Gastroesophageal sphincter (tissue), 4 donors: ENCODE measurements at regions not wholly inside any gene's neighbourhood (a gene's known extent, or its start where the extent isn't known, plus 50 kb on each side); places are given as distances from the start of the nearest gene placed in this dataset.

Experiments
- ATAC-seq: fragments of 150-250 bp; one replicate; pipeline ENCODE4 v1.9.1; 2016; ENCODE audit warnings: mild to moderate bottlenecking, moderate library complexity
- H3K27ac ChIP-seq, 4 donors: fragments of 200-600 bp; sonication (generic) in 3 of 4; 1 replicate in 3 of 4; 2 replicates in 1 of 4; pipeline ENCODE4 v1.5.1; 2016 to 2019
- H3K27me3 ChIP-seq: fragments of 200-600 bp; sonication (generic); one replicate; pipeline ENCODE4 v1.5.1; 2019
- H3K36me3 ChIP-seq, 2 donors: fragments of 200-600 bp; sonication (generic); one replicate each; pipeline ENCODE4 v1.5.1; 2019; ENCODE audit warnings: control low read depth in 1 of 2
- H3K4me1 ChIP-seq, 3 donors: fragments of 200-600 bp; sonication (generic); 1 replicate in 2 of 3; 2 replicates in 1 of 3; pipeline ENCODE4 v1.5.1; 2016 to 2019; ENCODE audit warnings: control low read depth in 2 of 3
- H3K4me3 ChIP-seq, 2 donors: fragments of 200-600 bp; sonication (generic); one replicate each; pipeline ENCODE4 v1.5.1; 2019; ENCODE audit warnings: mild to moderate bottlenecking in 1 of 2, moderate library complexity in 1 of 2
- H3K9me3 ChIP-seq, 3 donors: fragments of 200-600 bp; sonication (generic); one replicate each; pipeline ENCODE4 v1.5.1; 2017 to 2019; ENCODE audit warnings: control low read depth in 2 of 3
- EP300 ChIP-seq: sonication (generic); formaldehyde crosslinking; IDR thresholded peaks from one replicate; pipeline ENCODE4 v1.6.1; 2017; ENCODE audit warnings: antibody characterized with exemption, mild to moderate bottlenecking
- POLR2A ChIP-seq, 2 donors: fragments of 450-650 bp; IDR thresholded peaks; one replicate each; pipeline ENCODE4 v1.6.1; 2017; ENCODE audit warnings: antibody characterized with exemption in 2 of 2, mild to moderate bottlenecking in 2 of 2, moderate library complexity in 1 of 2
- POLR2AphosphoS5 ChIP-seq: sonication (generic); formaldehyde crosslinking; IDR thresholded peaks from one replicate; pipeline ENCODE4 v1.6.1; 2017; ENCODE audit warnings: antibody characterized with exemption
- WGBS, 2 donors: methylation state at CpG; one replicate each; pipeline ENCODE4 v1.1.5; 2018; ENCODE audit warnings: low coverage in 1 of 2; 5-methylcytosine and 5-hydroxymethylcytosine counted together
- TF ChIP-seq, protein P1 (sequence below), 4 experiments: fragments of 200-600 bp in 2 of 4; fragments of 450-650 bp in 2 of 4; sonication (generic) in 1 of 4; IDR thresholded peaks; one replicate each; pipeline ENCODE4 v1.5.1; 2017 to 2019; ENCODE audit warnings: antibody characterized with exemption in 4 of 4, mild to moderate bottlenecking in 2 of 4, moderate library complexity in 2 of 4

DNA sequence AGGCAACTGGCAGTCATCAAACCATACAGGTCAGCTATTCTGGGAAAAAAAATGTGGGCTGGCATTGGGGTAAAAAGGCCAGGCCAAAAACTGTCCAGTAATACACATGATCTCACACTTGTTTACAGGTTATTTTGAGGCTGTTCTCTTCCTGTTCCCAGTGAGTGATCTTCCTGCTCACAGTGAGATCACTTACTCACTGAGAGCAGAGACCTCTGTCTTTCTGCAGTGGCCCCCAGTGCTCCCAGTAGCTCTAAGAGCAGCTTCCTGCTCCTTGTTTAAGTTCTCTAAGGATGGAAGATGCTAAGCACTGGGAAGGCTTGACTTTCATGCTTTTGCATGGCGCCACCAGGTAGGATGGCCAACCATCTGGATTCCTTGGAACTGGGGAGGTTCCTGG is 93.5 kb upstream of the KIAA1217 start:
- Histone ChIP-seq H3K4me1 (no peaks in the 10 kb centered on the region), H3K27me3 (no peaks in the 10 kb centered on the region), H3K4me3 (no peak overlapping the region), H3K9me3 (no peaks in the 10 kb centered on the region), H3K36me3 (no peaks in the 10 kb centered on the region), H3K27ac (no peak overlapping the region)
- TF ChIP-seq, protein P1, sequence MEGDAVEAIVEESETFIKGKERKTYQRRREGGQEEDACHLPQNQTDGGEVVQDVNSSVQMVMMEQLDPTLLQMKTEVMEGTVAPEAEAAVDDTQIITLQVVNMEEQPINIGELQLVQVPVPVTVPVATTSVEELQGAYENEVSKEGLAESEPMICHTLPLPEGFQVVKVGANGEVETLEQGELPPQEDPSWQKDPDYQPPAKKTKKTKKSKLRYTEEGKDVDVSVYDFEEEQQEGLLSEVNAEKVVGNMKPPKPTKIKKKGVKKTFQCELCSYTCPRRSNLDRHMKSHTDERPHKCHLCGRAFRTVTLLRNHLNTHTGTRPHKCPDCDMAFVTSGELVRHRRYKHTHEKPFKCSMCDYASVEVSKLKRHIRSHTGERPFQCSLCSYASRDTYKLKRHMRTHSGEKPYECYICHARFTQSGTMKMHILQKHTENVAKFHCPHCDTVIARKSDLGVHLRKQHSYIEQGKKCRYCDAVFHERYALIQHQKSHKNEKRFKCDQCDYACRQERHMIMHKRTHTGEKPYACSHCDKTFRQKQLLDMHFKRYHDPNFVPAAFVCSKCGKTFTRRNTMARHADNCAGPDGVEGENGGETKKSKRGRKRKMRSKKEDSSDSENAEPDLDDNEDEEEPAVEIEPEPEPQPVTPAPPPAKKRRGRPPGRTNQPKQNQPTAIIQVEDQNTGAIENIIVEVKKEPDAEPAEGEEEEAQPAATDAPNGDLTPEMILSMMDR (IDR thresholded peaks at IDR 0.05) = no peak
- TF ChIP-seq EP300 (no peak), POLR2A (IDR thresholded peaks at IDR 0.05) (no peak), POLR2AphosphoS5 (no peak)
- ATAC-seq = peak; percentile 35
- 100% methylated on average over 1 of the region's 1 CpG; no CpG with 5 or more reads in 1 of the 2 donors for WGBS, 2 donors

DNA sequence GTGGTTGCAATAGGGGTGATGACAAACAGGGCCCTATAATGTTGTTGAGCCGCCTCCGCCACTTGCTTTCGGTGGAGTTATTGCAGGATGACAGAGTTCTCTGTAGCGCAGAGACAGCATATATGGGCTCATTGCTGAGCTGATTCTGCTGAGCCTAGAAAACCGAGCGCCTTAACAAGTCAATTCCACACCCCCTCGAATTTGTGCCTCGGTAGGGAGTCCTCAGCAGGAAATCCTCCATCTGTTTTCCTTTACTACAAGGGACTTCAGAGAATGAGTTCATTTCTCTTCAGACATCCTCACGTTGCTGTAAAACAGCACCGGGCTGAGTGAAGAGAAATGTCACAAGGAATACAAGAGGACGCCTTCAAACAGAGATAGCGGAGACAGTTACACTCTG is 90.7 kb upstream of the KIAA1217 start:
- no peak overlapping the region for H3K4me3 ChIP-seq
- no peak overlapping the region for H3K27ac ChIP-seq
- no peaks in the 10 kb centered on the region for H3K9me3 ChIP-seq
- WGBS, 2 donors = 38 to 46% methylated on average over 9 to 12 of the region's 12 CpGs
- TF ChIP-seq EP300 (no peak), POLR2AphosphoS5 (no peak), POLR2A (IDR thresholded peaks at IDR 0.05) (no peak)
- TF ChIP-seq, protein P1 (IDR thresholded peaks at IDR 0.05) = no peak
- no peaks in the 10 kb centered on the region for H3K27me3 ChIP-seq
- H3K36me3 ChIP-seq = no peaks in the 10 kb centered on the region
- H3K4me1 ChIP-seq = no peaks in the 10 kb centered on the region
- no peak for ATAC-seq

DNA sequence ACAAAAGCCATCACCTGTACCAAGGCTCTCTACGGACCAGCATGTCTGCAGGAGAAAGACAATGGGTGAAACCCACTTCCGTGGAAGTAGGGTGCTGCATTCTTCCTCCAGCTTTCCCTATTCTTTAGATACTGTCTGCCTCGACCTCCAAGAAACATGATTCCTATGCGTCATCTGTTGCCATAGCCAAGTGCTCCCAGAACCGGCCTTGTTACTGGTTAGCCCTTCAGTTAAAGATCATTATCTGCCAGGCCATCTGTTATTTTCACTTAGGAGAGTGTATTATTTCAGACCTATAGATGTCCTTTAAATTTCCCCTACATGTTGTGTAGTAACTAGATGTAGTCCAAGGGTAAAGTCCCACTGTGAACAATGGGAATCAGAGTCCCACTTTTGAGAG is 89.0 kb upstream of the KIAA1217 start:
- Histone ChIP-seq H3K36me3 (no peaks in the 10 kb centered on the region), H3K4me3 (no peak overlapping the region), H3K27me3 (no peaks in the 10 kb centered on the region), H3K27ac (no peak overlapping the region), H3K9me3 (no peaks in the 10 kb centered on the region), H3K4me1 (no peaks in the 10 kb centered on the region)
- ATAC-seq = no peak
- TF ChIP-seq, protein P1 (IDR thresholded peaks at IDR 0.05) = no peak
- TF ChIP-seq EP300 = no peak
- no peak for TF ChIP-seq POLR2A (IDR thresholded peaks at IDR 0.05)
- no peak for TF ChIP-seq POLR2AphosphoS5
- 74 to 82% methylated on average over 4 to 5 of the region's 5 CpGs for WGBS, 2 donors

DNA sequence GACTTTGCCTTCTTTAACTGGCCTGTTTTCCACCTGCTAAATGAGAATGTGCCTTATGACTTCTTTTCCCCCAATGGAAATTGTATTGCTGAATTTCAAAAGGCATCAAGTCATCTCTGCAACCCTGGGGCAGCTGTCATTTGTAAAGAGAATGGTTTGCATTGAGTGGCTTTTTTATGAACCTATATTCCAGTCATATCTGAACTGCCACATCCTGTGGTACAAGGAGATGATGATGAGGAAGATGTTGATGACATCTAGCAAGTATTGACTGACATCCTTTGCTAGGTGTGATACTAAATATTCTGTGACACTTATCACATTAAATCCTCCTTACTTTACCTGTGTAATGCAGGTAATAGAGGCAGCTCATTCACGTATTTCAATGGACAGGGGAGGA is 88.3 kb upstream of the KIAA1217 start:
- ATAC-seq = no peak

DNA sequence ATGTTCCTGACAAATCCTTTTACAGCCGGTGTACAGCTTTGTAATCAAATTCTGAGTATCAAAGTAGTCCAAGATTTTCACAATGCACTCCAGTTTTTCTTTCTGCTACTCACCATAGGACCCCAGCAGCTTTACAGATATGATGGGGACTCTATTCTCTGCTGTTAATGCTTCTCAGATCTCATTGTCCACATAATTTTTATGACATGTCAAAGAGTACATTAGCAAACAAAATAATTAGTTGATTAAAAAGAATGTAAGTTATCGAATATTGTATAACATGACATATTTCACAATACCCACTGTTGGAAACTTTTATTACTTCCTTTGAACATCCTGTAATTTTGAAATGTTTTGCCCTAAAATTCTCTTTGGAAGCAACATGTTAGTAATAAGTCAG is 81.4 kb upstream of the KIAA1217 start:
- WGBS, 2 donors = 33 to 54% methylated on average over 2 of the region's 2 CpGs
- ATAC-seq = no peak
- no peaks in the 10 kb centered on the region for H3K9me3 ChIP-seq
- no peak overlapping the region for H3K4me3 ChIP-seq
- TF ChIP-seq POLR2AphosphoS5 (no peak), EP300 (no peak), POLR2A (IDR thresholded peaks at IDR 0.05) (no peak)
- TF ChIP-seq, protein P1 (IDR thresholded peaks at IDR 0.05) = no peak
- no peaks in the 10 kb centered on the region for H3K36me3 ChIP-seq
- H3K27me3 ChIP-seq = no peaks in the 10 kb centered on the region
- peaks cover 0 to 6% (median 0%) of the 10 kb centered on the region in 3 donors for H3K4me1 ChIP-seq
- H3K27ac ChIP-seq = no peak overlapping the region

More for the DNA sequence above, 88.3 kb upstream of the KIAA1217 start:
- Histone ChIP-seq H3K9me3 (no peaks in the 10 kb centered on the region), H3K36me3 (no peaks in the 10 kb centered on the region), H3K4me3 (no peak overlapping the region), H3K27ac (no peak overlapping the region), H3K27me3 (no peaks in the 10 kb centered on the region), H3K4me1 (no peaks in the 10 kb centered on the region)
- 92 to 100% methylated on average over 1 of the region's 1 CpG for whole genome bisulfite sequencing, 2 donors
- TF ChIP-seq POLR2A (IDR thresholded peaks at IDR 0.05) (no peak), EP300 (no peak), POLR2AphosphoS5 (no peak)
- TF ChIP-seq, protein P1 (IDR thresholded peaks at IDR 0.05) = no peak
